SK-N-SH treated with all-trans-retinoic acid at 6 μM for 48 hours (cell line): ENCODE measurements at regions not wholly inside any gene's neighbourhood (a gene's known extent, or its start where the extent isn't known, plus 50 kb on each side); places are given as distances from the start of the nearest gene placed in this dataset.
A peak's percentile ranks its signal among the peaks of the same experiment; 100 is the strongest.

Experiments
- ATAC-seq: fragments of 200-7000 bp; cut with Tn5 transposase; 3 replicates; pipeline ENCODE4 v1.9.1; 2020; ENCODE audit warnings: mild to moderate bottlenecking, moderate library complexity
- ARNTL ChIP-seq: fragments of 450-650 bp; formaldehyde crosslinking; IDR thresholded peaks from 2 replicates; pipeline ENCODE4 v1.5.0; 2020; ENCODE audit warnings: low read depth, mild to moderate bottlenecking, moderate library complexity, borderline replicate concordance
- BACH2 ChIP-seq: fragments of 250-450 bp; sonication (Bioruptor Pico); IDR thresholded peaks from 2 replicates; pipeline ENCODE4 v1.9.0; 2021; ENCODE audit warnings: mild to moderate bottlenecking, borderline replicate concordance
- CREB5 ChIP-seq: fragments of 250-450 bp; sonication (Bioruptor Pico); IDR thresholded peaks from 2 replicates; pipeline ENCODE4 v1.5.1; 2020; ENCODE audit warnings: low read depth, mild to moderate bottlenecking, moderate library complexity
- CSDC2 ChIP-seq: fragments of 250-450 bp; sonication (Bioruptor Pico); IDR thresholded peaks from 2 replicates; pipeline ENCODE4 v1.5.0; 2020; ENCODE audit warnings: mild to moderate bottlenecking, moderate library complexity
- ESRRG ChIP-seq: fragments of 250-450 bp; sonication (Bioruptor Pico); IDR thresholded peaks from 2 replicates; pipeline ENCODE4 v1.6.1; 2021; ENCODE audit warnings: mild to moderate bottlenecking
- GLIS3 ChIP-seq: fragments of 250-450 bp; sonication (Bioruptor Pico); IDR thresholded peaks from 2 replicates; pipeline ENCODE4 v1.5.0; 2020; ENCODE audit warnings: mild to moderate bottlenecking, moderate library complexity
- ISL1 ChIP-seq: fragments of 250-450 bp; sonication (Bioruptor Pico); IDR thresholded peaks from 2 replicates; pipeline ENCODE4 v2.1.2; 2022; ENCODE audit warnings: mild to moderate bottlenecking, moderate library complexity
- OSR1 ChIP-seq: fragments of 250-450 bp; sonication (Bioruptor Pico); IDR thresholded peaks from 2 replicates; pipeline ENCODE4 v1.8.0; 2022; ENCODE audit warnings: moderate library complexity, mild to moderate bottlenecking, inconsistent platforms
- PATZ1 ChIP-seq: fragments of 250-450 bp; sonication (Bioruptor Pico); IDR thresholded peaks from 2 replicates; pipeline ENCODE4 v1.8.0; 2020; ENCODE audit warnings: mild to moderate bottlenecking, moderate library complexity, borderline replicate concordance
- PPARA ChIP-seq: fragments of 250-450 bp; sonication (Bioruptor Pico); IDR thresholded peaks from 2 replicates; pipeline ENCODE4 v1.5.0; 2020; ENCODE audit warnings: mild to moderate bottlenecking, borderline replicate concordance
- RARB ChIP-seq: fragments of 250-450 bp; sonication (Bioruptor Pico); IDR thresholded peaks from 2 replicates; pipeline ENCODE4 v1.8.0; 2021; ENCODE audit warnings: mild to moderate bottlenecking, moderate library complexity
- SNAI2 ChIP-seq: fragments of 250-450 bp; sonication (Bioruptor Pico); IDR thresholded peaks from 2 replicates; pipeline ENCODE4 v1.5.0; 2020; ENCODE audit warnings: mild to moderate bottlenecking, moderate library complexity
- TCF4 ChIP-seq: fragments of 250-450 bp; sonication (Bioruptor Pico); IDR thresholded peaks from 2 replicates; pipeline ENCODE4 v1.8.0; 2021; ENCODE audit warnings: mild to moderate bottlenecking, moderate library complexity, borderline replicate concordance
- TOX ChIP-seq: fragments of 250-450 bp; sonication (Bioruptor Pico); IDR thresholded peaks from 2 replicates; pipeline ENCODE4 v1.8.0; 2021; ENCODE audit warnings: mild to moderate bottlenecking, moderate library complexity, borderline replicate concordance
- TSHZ2 ChIP-seq: fragments of 250-450 bp; sonication (Bioruptor Pico); IDR thresholded peaks from 2 replicates; pipeline ENCODE4 v1.5.0; 2020; ENCODE audit warnings: mild to moderate bottlenecking, moderate library complexity
- ZC3H10 ChIP-seq: fragments of 250-450 bp; sonication (Bioruptor Pico); IDR thresholded peaks from 2 replicates; pipeline ENCODE4 v1.5.1; 2021; ENCODE audit warnings: mild to moderate bottlenecking, moderate library complexity
- ZFP30 ChIP-seq: fragments of 450-650 bp; formaldehyde crosslinking; IDR thresholded peaks from 2 replicates; pipeline ENCODE4 v1.5.0; 2022; ENCODE audit warnings: mild to moderate bottlenecking, moderate library complexity
- ZNF565 ChIP-seq: fragments of 450-650 bp; formaldehyde crosslinking; conservative IDR thresholded peaks from 2 replicates; pipeline ENCODE4 v1.5.0; 2020; ENCODE audit warnings: low read depth, mild to moderate bottlenecking, moderate library complexity
- ZNF70 ChIP-seq: fragments of 450-650 bp; formaldehyde crosslinking; IDR thresholded peaks from 2 replicates; pipeline ENCODE4 v1.5.0; 2020; ENCODE audit warnings: mild to moderate bottlenecking, moderate library complexity
- ZNF8 ChIP-seq: fragments of 450-650 bp; formaldehyde crosslinking; IDR thresholded peaks from 2 replicates; pipeline ENCODE4 v1.5.0; 2020; ENCODE audit warnings: mild to moderate bottlenecking, moderate library complexity
- TF ChIP-seq, protein P1 (sequence below): fragments of 250-450 bp; sonication (Bioruptor Pico); IDR thresholded peaks from 2 replicates; pipeline ENCODE4 v1.5.1; 2021; ENCODE audit warnings: mild to moderate bottlenecking, moderate library complexity
- TF ChIP-seq, protein P2 (sequence below): fragments of 250-450 bp; sonication (Bioruptor Pico); IDR thresholded peaks from 2 replicates; pipeline ENCODE4 v1.8.0; 2021; ENCODE audit warnings: low read depth, mild to moderate bottlenecking, moderate library complexity, borderline replicate concordance

- TF ChIP-seq OSR1 (CRISPR knock-in tag), result no peak
- TF ChIP-seq ZNF8 (CRISPR knock-in tag), result no peak
- no peak for TF ChIP-seq ZNF70 (CRISPR knock-in tag)
- TF ChIP-seq TCF4 (CRISPR knock-in tag), result no peak
- TF ChIP-seq BACH2 (CRISPR knock-in tag), result no peak
- TF ChIP-seq PPARA (CRISPR knock-in tag), result no peak
- TF ChIP-seq ARNTL (CRISPR knock-in tag), result no peak
- TF ChIP-seq ZNF565, result no peak
- no peak for TF ChIP-seq ZC3H10
- no peak for TF ChIP-seq CREB5 (CRISPR knock-in tag)
- no peak for TF ChIP-seq PATZ1 (CRISPR knock-in tag)
- no peak for TF ChIP-seq RARB (CRISPR knock-in tag)
- TF ChIP-seq GLIS3 (CRISPR knock-in tag), result no peak
- no peak for TF ChIP-seq TOX (CRISPR knock-in tag)
- TF ChIP-seq ESRRG (CRISPR knock-in tag), result no peak
- TF ChIP-seq, protein P1, sequence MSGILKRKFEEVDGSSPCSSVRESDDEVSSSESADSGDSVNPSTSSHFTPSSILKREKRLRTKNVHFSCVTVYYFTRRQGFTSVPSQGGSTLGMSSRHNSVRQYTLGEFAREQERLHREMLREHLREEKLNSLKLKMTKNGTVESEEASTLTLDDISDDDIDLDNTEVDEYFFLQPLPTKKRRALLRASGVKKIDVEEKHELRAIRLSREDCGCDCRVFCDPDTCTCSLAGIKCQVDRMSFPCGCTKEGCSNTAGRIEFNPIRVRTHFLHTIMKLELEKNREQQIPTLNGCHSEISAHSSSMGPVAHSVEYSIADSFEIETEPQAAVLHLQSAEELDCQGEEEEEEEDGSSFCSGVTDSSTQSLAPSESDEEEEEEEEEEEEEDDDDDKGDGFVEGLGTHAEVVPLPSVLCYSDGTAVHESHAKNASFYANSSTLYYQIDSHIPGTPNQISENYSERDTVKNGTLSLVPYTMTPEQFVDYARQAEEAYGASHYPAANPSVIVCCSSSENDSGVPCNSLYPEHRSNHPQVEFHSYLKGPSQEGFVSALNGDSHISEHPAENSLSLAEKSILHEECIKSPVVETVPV (CRISPR knock-in tag), result no peak
- TF ChIP-seq, protein P2, sequence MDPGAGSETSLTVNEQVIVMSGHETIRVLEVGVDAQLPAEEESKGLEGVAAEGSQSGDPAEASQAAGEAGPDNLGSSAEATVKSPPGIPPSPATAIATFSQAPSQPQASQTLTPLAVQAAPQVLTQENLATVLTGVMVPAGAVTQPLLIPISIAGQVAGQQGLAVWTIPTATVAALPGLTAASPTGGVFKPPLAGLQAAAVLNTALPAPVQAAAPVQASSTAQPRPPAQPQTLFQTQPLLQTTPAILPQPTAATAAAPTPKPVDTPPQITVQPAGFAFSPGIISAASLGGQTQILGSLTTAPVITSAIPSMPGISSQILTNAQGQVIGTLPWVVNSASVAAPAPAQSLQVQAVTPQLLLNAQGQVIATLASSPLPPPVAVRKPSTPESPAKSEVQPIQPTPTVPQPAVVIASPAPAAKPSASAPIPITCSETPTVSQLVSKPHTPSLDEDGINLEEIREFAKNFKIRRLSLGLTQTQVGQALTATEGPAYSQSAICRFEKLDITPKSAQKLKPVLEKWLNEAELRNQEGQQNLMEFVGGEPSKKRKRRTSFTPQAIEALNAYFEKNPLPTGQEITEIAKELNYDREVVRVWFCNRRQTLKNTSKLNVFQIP (CRISPR knock-in tag), result no peak
- no peak for TF ChIP-seq SNAI2 (CRISPR knock-in tag)
Measured at GRCh38 chr3:24933401-24933800, 438.8 kb upstream of the THRB start.

DNA sequence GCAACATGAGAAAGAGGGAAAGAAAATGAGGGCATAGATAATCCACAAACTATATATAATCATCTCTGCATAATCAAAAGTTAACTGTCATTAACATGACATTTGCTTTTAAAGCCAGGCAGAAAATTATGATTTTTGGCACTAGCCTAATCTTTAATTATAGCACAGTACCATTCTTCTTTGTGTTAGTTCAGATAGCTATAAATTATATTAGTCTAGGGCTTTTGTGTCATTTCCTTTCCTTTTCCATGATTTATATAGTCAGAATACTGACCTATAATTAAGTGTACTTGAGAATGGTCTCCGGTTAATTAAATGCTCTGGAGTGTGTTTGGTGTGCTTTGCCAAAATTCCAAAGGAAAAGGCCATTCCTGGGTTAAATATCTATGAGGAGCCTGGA is 441.9 kb upstream of the THRB start:
- ATAC-seq, result no peak
- TF ChIP-seq ZNF565, result no peak
- TF ChIP-seq, protein P1 (CRISPR knock-in tag), result 0 out of 2 replicates have a peak, but pooled peaks have one; percentile 34
- no peak for TF ChIP-seq ARNTL (CRISPR knock-in tag)
- TF ChIP-seq ZC3H10, result no peak
- TF ChIP-seq ISL1 (CRISPR knock-in tag), result peak; percentile 61
- no peak for TF ChIP-seq RARB (CRISPR knock-in tag)
- TF ChIP-seq, all 23 proteins: peak for 2

More at GRCh38 chr3:24933401-24933800, 438.8 kb upstream of the THRB start:
- ATAC-seq, result no peak

DNA sequence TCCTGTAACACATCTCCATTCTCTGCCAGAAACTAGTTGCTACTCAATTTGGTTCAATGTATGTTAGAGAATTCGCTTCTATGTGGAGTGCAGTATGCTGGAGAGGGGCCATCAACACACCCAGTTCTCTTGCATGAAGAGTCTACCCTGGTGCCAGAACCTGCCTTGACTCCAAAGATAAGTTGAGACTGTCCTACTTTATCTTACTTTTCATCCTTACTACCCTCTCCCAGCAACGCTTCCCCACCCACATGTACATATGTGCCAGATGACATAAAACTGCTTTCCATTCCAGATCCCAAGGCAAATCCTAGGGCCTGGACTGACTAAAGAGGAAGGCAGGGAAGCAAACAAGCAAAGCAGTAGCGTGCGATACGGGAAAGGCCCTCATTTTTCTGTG is 442.6 kb upstream of the THRB start:
- TF ChIP-seq ARNTL (CRISPR knock-in tag) (no peak), ZNF565 (no peak), OSR1 (CRISPR knock-in tag) (no peak), ZNF70 (CRISPR knock-in tag) (no peak), TSHZ2 (no peak), CSDC2 (no peak), SNAI2 (CRISPR knock-in tag) (no peak), CREB5 (CRISPR knock-in tag) (no peak), ZFP30 (CRISPR knock-in tag) (no peak)
- no peak for ATAC-seq
